CD4-positive, alpha-beta T cell treated with Interleukin-1 beta for 1 hour (primary cell): ENCODE measurements at regions not wholly inside any gene's neighbourhood (a gene's known extent, or its start where the extent isn't known, plus 50 kb on each side); places are given as distances from the start of the nearest gene placed in this dataset.

ENCODE experiments used
- DNase-seq, 2 donors: peaks; one replicate each; pipeline ENCODE4 v3.0.0-alpha.2; 2020 to 2022

GRCh38 chr15:93517176-93517575 is 428.2 kb upstream of the RGMA start:
- DNase-seq, result no peak

GRCh38 chr15:93515256-93516051 is 426.4 kb upstream of the RGMA start:
- DNase-seq, result no peak

- no peak for DNase-seq
These were observed 417.6 kb upstream of the RGMA start for GRCh38 chr15:93506646-93507045.

GRCh38 chr15:93505506-93505905 is 416.5 kb upstream of the RGMA start:
- DNase-seq, result no peak

GRCh38 chr15:93501946-93502345 is 412.9 kb upstream of the RGMA start:
- no peak for DNase-seq

- DNase-seq, result no peak
These were observed 411.1 kb upstream of the RGMA start for GRCh38 chr15:93500155-93500554.

GRCh38 chr15:93497291-93497690 is 408.3 kb upstream of the RGMA start:
- DNase-seq, result no peak

GRCh38 chr15:93496888-93497287 is 407.9 kb upstream of the RGMA start:
- DNase-seq, result no peak

GRCh38 chr15:93495799-93496637 is 407.0 kb upstream of the RGMA start:
- DNase-seq, result no peak

GRCh38 chr15:93493172-93493571 is 404.2 kb upstream of the RGMA start:
- no peak for DNase-seq

- no peak for DNase-seq
These were observed 402.3 kb upstream of the RGMA start for GRCh38 chr15:93491291-93491690.

GRCh38 chr15:93488296-93488713 is 399.3 kb upstream of the RGMA start:
- no peak for DNase-seq

- no peak for DNase-seq
These were observed 397.6 kb upstream of the RGMA start for GRCh38 chr15:93486407-93487117.

- DNase-seq, result no peak
These were observed 396.7 kb upstream of the RGMA start for GRCh38 chr15:93485438-93486327.

GRCh38 chr15:93483923-93484322 is 394.9 kb upstream of the RGMA start:
- no peak for DNase-seq

- no peak for DNase-seq
These were observed 393.7 kb upstream of the RGMA start for GRCh38 chr15:93482731-93483130.

- DNase-seq, result no peak
These were observed 390.7 kb upstream of the RGMA start for GRCh38 chr15:93479715-93480114.

GRCh38 chr15:93478947-93479346 is 389.9 kb upstream of the RGMA start:
- no peak for DNase-seq

- no peak for DNase-seq
These were observed 388.7 kb upstream of the RGMA start for GRCh38 chr15:93477721-93478120.

GRCh38 chr15:93477188-93477587 is 388.2 kb upstream of the RGMA start:
- no peak for DNase-seq

GRCh38 chr15:93476491-93477177 is 387.6 kb upstream of the RGMA start:
- DNase-seq, result no peak

- no peak for DNase-seq
These were observed 385.7 kb upstream of the RGMA start for GRCh38 chr15:93474728-93475127.
